ENCODE measurements at regions not wholly inside any gene's neighbourhood (a gene's known extent, or its start where the extent isn't known, plus 50 kb on each side); places are given as distances from the start of the nearest gene placed in this dataset.

DNA sequence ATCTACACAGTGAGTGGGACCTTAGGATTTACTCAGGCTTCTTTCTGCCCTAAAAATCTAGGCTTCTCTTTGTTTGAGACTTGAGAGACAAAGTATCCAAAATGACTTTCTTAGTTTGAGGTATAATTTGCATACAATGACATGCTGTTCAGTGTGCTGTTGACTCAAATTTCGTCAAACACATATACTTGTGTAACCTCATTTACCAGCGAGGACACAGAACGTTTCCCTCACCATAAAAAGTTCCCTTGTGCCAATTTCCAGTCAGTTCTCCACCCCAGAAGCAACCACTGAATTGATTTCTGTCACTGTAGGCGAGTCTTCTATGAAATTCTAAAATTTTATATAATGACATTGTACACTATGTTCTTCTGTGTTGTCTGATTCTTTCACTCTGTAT, 68.0 kb upstream of the MAF start:
- DNase-seq: no peak

DNA sequence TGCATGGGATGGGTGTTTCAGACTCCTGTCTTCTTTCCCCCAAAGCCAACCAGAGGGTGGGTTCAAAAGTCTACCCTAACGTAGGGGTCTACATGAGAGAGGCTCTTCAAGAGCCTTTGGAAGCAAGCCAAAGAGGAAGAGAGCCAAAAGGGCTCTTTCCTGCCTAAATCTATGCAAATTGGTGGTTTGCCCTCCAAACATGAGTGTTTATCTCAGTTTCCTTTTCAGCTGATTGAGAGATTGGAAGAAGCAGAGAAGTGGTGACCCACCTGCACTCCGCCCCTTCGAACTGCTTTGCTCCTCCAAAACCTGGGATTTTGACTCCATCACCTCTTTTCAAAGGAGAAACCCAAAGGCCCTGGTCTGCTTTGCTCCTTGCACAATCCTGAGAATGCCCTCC, 65.4 kb upstream of the MAF start:
- DNase-seq: no peak

DNA sequence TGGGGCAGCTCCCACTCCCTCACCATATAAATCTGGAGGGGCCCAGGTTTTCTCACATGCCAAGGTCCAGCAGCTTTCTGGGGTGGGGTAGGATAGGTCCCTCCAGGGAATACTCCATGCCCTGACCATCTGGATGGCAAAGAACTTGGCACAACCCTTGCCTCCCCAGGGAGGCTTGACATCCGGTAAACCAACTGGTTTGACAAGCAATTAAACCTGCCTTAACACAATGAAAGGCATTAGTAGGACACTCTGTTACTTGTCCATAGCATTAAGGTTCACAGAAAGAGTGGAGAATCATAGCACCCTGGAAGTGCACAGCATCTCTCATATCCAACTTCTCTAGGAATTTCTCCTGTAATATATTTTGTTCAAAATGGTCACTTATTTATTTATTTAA, 63.9 kb upstream of the MAF start:
- DNase-seq: no peak

DNA sequence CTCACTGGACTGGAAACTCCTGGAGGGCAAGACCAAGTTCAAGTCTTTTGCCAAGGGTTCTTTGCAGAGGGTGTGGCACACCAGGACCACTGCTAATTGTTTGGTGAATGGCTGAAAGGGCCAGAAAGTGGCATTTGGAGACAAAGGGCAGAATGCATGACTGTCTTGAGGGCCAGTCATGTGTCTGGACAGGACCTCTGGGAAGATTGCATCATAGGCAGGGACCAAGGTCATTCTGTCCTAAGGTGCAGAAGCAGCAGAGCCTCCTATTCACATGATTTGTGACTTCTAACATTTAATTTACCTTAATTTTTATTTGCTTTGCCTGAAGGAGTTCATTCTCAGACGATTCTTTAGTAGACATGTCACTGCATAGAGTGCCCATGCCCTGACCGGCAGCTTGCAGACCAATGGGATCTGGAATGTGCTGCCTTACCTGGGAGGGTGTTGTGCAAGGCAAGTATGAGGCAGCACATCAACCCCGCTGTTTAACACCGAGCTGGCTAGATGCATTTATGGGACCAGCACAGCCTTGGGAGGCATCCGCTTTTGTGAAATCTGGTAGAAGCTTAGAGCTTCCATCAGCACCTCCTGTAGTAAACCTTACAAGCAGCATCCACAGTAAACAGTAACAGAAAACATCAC, 62.3 kb upstream of the MAF start:
- no peak for DNase-seq

DNA sequence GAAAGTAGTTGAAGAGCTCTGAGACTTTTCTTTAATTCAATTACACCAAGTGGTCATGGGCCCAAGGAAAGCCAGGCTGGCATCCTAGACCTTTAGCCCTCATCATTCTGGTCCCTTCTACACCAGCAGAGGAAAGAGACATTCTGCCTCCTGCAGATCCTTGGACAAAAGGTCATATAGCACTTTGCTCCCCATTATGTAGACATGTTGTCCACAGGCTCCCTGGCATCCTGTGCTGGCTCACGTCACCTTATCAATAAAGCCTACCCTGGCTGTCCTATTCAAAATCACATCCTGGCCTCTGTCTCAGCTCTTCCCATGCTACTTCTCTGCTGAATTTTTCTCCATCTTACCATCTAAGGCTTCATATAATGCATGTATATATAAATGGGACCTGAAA, 61.6 kb upstream of the MAF start:
- DNase-seq: no peak

DNA sequence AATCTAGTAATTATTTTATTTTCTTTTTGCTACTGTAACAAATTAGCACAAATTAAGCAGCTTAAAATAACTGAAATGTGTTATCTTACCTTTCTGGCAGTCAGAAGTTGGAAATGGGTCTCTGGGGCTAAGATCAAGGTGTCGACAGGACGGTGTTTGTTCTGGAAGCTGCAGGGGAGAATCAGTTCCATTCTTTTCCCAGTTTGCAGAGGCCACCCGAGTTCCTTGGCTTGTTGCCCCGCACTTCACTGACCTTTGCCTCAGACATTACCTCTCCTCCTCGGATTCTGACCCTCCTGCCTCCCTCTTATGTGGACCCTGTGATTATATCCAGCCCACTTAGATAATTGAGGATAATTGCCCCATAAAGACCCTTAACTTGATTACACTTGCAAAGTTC, 61.0 kb upstream of the MAF start:
- DNase-seq: no peak

DNA sequence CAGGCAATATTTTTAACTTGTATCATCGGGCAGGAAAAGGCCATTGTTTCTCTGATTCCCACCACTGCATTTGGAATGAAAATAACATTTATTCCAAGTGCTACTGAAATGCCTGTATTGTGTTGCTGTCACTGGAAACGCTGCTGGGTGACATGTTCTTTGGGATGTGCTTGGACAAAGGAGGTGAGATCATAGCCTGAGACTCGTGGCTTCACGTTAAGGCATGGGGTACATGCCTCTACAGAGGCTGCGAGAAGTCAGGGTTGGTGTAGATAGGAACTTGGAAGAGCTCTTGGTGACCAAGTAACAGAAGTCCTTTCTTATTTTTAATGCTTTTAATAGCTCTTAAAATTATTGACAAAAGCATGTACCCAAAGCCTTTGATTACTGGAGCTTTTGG, 58.8 kb upstream of the MAF start:
- no peak for DNase-seq

DNA sequence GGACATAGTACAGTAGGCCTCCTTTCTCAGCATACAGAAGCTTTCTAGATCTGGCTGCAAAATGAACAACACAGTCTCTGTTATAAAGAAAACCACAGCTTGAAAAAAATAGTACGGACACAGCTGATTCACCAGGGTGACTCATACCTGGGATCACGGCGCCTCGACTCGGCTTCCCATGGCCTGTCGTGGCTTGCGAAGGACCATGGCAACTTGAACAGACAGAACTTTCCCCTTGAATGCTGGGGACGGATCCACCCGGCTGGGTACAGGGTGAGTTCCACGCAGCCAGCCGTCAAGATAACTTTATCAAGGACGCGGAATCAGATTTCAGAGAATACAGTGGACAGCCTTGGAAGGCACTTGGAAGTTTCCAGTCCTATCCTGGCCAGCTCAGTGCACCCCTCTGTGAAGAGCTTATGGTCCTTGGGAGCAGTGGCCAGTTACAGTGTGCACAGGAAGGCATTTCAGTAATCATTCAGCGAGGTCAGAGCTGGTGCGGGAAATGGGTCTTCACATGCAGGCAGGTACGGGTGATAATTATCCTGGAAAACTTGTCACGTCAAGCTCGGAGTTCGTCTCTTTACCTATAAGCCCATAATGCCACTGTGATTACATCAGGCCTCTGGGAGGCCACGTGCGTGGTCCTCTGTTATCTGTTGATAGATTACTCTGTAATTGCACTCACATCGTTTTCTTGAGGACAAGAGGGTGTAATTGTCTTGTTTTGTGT, 57.9 kb upstream of the MAF start:
- no peak for DNase-seq

DNA sequence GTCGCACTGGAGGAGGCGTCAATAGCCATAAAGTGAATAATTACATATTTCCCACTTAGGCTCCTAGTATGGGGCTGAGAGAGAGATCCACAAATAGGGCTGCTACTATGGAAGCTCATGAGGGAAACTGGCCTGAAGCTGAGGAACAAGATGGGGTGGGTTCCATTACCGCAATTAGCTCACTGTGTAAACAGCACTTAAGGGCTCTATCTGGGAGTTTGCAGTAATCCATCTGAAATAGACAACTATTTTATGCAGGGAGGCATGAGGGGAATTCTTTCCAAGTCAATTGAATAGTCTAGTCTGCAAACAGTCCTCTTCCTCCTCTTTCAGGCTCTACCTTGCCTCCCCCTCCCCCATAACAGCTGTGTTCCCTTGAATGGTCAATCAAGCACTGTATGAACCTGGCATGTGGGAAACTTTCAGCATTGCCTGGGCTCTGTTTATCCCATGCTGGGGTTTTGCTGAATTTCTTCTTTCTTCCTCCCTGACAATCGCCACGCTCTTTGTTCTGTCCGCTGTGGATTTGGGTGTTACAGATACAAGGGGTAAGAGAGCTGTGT, 56.1 kb upstream of the MAF start:
- no peak for DNase-seq

DNA sequence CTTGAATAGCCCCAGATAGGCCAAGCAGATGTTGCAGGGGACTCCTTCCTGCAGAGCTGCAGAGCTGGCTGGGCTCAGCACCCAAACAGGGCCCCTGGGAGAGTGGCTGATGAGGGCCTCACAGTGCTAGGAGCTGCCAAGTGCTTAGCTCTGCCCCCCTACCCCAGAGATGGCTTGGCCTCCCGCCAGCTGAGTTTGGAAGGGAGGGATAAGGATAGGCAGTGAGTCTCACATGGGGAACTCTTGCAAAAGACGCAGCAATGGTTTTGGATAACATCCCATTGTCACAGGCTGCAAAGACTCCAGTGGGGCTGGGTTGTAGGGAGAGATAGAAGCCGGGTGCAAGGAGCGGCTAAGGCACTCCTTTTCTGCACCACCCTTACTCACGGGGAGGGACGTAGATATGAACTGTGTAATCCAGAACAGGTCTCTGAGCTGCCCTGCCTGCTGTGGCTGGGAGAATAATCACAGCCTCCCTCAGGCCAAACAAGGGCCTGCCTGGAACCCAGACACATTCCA, 52.9 kb upstream of the MAF start:
- DNase-seq: no peak

DNA sequence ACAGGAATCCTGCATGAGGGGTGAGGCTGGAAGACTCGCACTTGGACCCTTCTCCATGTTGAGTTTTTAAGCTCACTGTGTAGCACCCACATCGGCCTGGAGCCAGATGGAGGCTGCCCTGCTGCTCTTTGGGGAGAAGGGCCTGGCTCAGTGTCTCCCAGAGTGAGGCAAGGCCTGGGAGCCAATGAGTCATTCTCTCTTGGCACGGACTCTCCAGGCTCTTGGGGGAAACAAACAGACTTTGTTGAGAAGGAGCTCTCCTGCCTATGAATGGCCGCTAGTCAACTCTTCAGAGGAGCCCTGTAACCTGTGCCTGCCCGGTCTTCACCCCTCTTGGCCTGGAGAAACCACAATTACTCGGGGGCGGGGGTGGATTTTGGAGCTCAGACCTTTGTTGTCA, 50.8 kb upstream of the MAF start:
- no peak for DNase-seq

Data from activated CD4-positive, alpha-beta T cell treated with anti-CD3 and anti-CD28 coated beads, Interleukin-2, amount 50 U/mL, for 4 hours (primary cell).